ENCODE measurements at regions not wholly inside any gene's neighbourhood (a gene's known extent, or its start where the extent isn't known, plus 50 kb on each side); places are given as distances from the start of the nearest gene placed in this dataset.

- no peak for DNase-seq
Measured at GRCh38 chr20:24048024-24048611, 59.5 kb upstream of the GGTLC1 start.

GRCh38 chr20:24046888-24047287 lies 58.3 kb upstream of the GGTLC1 start:
- DNase-seq = peak; percentile 29

- peak; percentile 69 for DNase-seq
Measured at GRCh38 chr20:24045621-24046318, 57.2 kb upstream of the GGTLC1 start.

- DNase-seq = no peak
Measured at GRCh38 chr20:24043294-24043693, 54.7 kb upstream of the GGTLC1 start.

GRCh38 chr20:24042646-24043045 lies 54.1 kb upstream of the GGTLC1 start:
- no peak for DNase-seq

GRCh38 chr20:24040896-24041459 lies 52.4 kb upstream of the GGTLC1 start:
- no peak for DNase-seq

- DNase-seq = no peak
Measured at GRCh38 chr20:24039196-24039595, 50.6 kb upstream of the GGTLC1 start.
